ENCODE measurements at regions not wholly inside any gene's neighbourhood (a gene's known extent, or its start where the extent isn't known, plus 50 kb on each side); places are given as distances from the start of the nearest gene placed in this dataset.

- peaks cover 0 to 3% (median 0%) of the 10 kb centered on the region in 3 donors for H3K4me1 ChIP-seq (ENCODE audit: control insufficient read depth in 3 of 3, insufficient read depth in 3 of 3, low read length in 3 of 3)
- no peaks in the 10 kb centered on the region for H3K36me3 ChIP-seq (ENCODE audit: control insufficient read depth in 3 of 3, insufficient read depth in 3 of 3, low read length in 3 of 3)
- no peak overlapping the region for H3K27ac ChIP-seq (ENCODE audit: low read depth, low read length)
- H3K9ac ChIP-seq (ENCODE audit: low read depth in 1 of 3, low read length in 3 of 3) = no peak overlapping the region
- H3K4me3 ChIP-seq (ENCODE audit: low read length in 3 of 3) = no peak overlapping the region
- H3K9me3 ChIP-seq (ENCODE audit: control insufficient read depth in 3 of 3, low read length in 3 of 3) = no peaks in the 10 kb centered on the region
- no peaks in the 10 kb centered on the region for H3K27me3 ChIP-seq (ENCODE audit: control insufficient read depth in 3 of 3, insufficient read depth in 3 of 3, low read length in 3 of 3)
These were observed 332.1 kb upstream of the DYNLRB2 start for GRCh38 chr16:80208743-80209142.

GRCh38 chr16:80208015-80208414 is 332.8 kb upstream of the DYNLRB2 start:
- Histone ChIP-seq H3K9me3 (ENCODE audit: control insufficient read depth in 3 of 3, low read length in 3 of 3) (no peaks in the 10 kb centered on the region), H3K4me1 (ENCODE audit: control insufficient read depth in 3 of 3, insufficient read depth in 3 of 3, low read length in 3 of 3) (peaks cover 0 to 3% (median 0%) of the 10 kb centered on the region in 3 donors), H3K4me3 (ENCODE audit: low read length in 3 of 3) (no peak overlapping the region), H3K27ac (ENCODE audit: low read depth, low read length) (no peak overlapping the region), H3K9ac (ENCODE audit: low read depth in 1 of 3, low read length in 3 of 3) (no peak overlapping the region), H3K27me3 (ENCODE audit: control insufficient read depth in 3 of 3, insufficient read depth in 3 of 3, low read length in 3 of 3) (no peaks in the 10 kb centered on the region), H3K36me3 (ENCODE audit: control insufficient read depth in 3 of 3, insufficient read depth in 3 of 3, low read length in 3 of 3) (no peaks in the 10 kb centered on the region)

- H3K4me1 ChIP-seq (ENCODE audit: control insufficient read depth in 3 of 3, insufficient read depth in 3 of 3, low read length in 3 of 3) = no peaks in the 10 kb centered on the region
- no peaks in the 10 kb centered on the region for H3K27me3 ChIP-seq (ENCODE audit: control insufficient read depth in 3 of 3, insufficient read depth in 3 of 3, low read length in 3 of 3)
- no peak overlapping the region for H3K27ac ChIP-seq (ENCODE audit: low read depth, low read length)
- no peaks in the 10 kb centered on the region for H3K9me3 ChIP-seq (ENCODE audit: control insufficient read depth in 3 of 3, low read length in 3 of 3)
- H3K36me3 ChIP-seq (ENCODE audit: control insufficient read depth in 3 of 3, insufficient read depth in 3 of 3, low read length in 3 of 3) = no peaks in the 10 kb centered on the region
- no peak overlapping the region for H3K9ac ChIP-seq (ENCODE audit: low read depth in 1 of 3, low read length in 3 of 3)
- no peak overlapping the region for H3K4me3 ChIP-seq (ENCODE audit: low read length in 3 of 3)
These were observed 337.0 kb upstream of the DYNLRB2 start for GRCh38 chr16:80203821-80204220.

- no peak overlapping the region for H3K4me3 ChIP-seq (ENCODE audit: low read length in 3 of 3)
- no peak overlapping the region for H3K27ac ChIP-seq (ENCODE audit: low read depth, low read length)
- H3K27me3 ChIP-seq (ENCODE audit: control insufficient read depth in 3 of 3, insufficient read depth in 3 of 3, low read length in 3 of 3) = no peaks in the 10 kb centered on the region
- H3K4me1 ChIP-seq (ENCODE audit: control insufficient read depth in 3 of 3, insufficient read depth in 3 of 3, low read length in 3 of 3) = no peaks in the 10 kb centered on the region
- no peaks in the 10 kb centered on the region for H3K36me3 ChIP-seq (ENCODE audit: control insufficient read depth in 3 of 3, insufficient read depth in 3 of 3, low read length in 3 of 3)
- H3K9me3 ChIP-seq (ENCODE audit: control insufficient read depth in 3 of 3, low read length in 3 of 3) = no peaks in the 10 kb centered on the region
- no peak overlapping the region for H3K9ac ChIP-seq (ENCODE audit: low read depth in 1 of 3, low read length in 3 of 3)
These were observed 337.9 kb upstream of the DYNLRB2 start for GRCh38 chr16:80202831-80203413.

GRCh38 chr16:80200079-80200478 is 340.7 kb upstream of the DYNLRB2 start:
- Histone ChIP-seq H3K36me3 (ENCODE audit: control insufficient read depth in 3 of 3, insufficient read depth in 3 of 3, low read length in 3 of 3) (no peaks in the 10 kb centered on the region), H3K27me3 (ENCODE audit: control insufficient read depth in 3 of 3, insufficient read depth in 3 of 3, low read length in 3 of 3) (no peaks in the 10 kb centered on the region), H3K4me3 (ENCODE audit: low read length in 3 of 3) (no peak overlapping the region), H3K9me3 (ENCODE audit: control insufficient read depth in 3 of 3, low read length in 3 of 3) (no peaks in the 10 kb centered on the region), H3K4me1 (ENCODE audit: control insufficient read depth in 3 of 3, insufficient read depth in 3 of 3, low read length in 3 of 3) (no peaks in the 10 kb centered on the region), H3K27ac (ENCODE audit: low read depth, low read length) (no peak overlapping the region), H3K9ac (ENCODE audit: low read depth in 1 of 3, low read length in 3 of 3) (no peak overlapping the region)

- Histone ChIP-seq H3K4me3 (ENCODE audit: low read length in 3 of 3) (no peak overlapping the region), H3K27ac (ENCODE audit: low read depth, low read length) (no peak overlapping the region), H3K9me3 (ENCODE audit: control insufficient read depth in 3 of 3, low read length in 3 of 3) (no peaks in the 10 kb centered on the region), H3K9ac (ENCODE audit: low read depth in 1 of 3, low read length in 3 of 3) (no peak overlapping the region), H3K27me3 (ENCODE audit: control insufficient read depth in 3 of 3, insufficient read depth in 3 of 3, low read length in 3 of 3) (no peaks in the 10 kb centered on the region), H3K4me1 (ENCODE audit: control insufficient read depth in 3 of 3, insufficient read depth in 3 of 3, low read length in 3 of 3) (no peaks in the 10 kb centered on the region), H3K36me3 (ENCODE audit: control insufficient read depth in 3 of 3, insufficient read depth in 3 of 3, low read length in 3 of 3) (no peaks in the 10 kb centered on the region)
These were observed 341.2 kb upstream of the DYNLRB2 start for GRCh38 chr16:80199614-80200013.

- H3K9me3 ChIP-seq (ENCODE audit: control insufficient read depth in 3 of 3, low read length in 3 of 3) = no peaks in the 10 kb centered on the region
- H3K36me3 ChIP-seq (ENCODE audit: control insufficient read depth in 3 of 3, insufficient read depth in 3 of 3, low read length in 3 of 3) = no peaks in the 10 kb centered on the region
- H3K9ac ChIP-seq (ENCODE audit: low read depth in 1 of 3, low read length in 3 of 3) = no peak overlapping the region
- no peaks in the 10 kb centered on the region for H3K27me3 ChIP-seq (ENCODE audit: control insufficient read depth in 3 of 3, insufficient read depth in 3 of 3, low read length in 3 of 3)
- H3K4me1 ChIP-seq (ENCODE audit: control insufficient read depth in 3 of 3, insufficient read depth in 3 of 3, low read length in 3 of 3) = no peaks in the 10 kb centered on the region
- no peak overlapping the region for H3K27ac ChIP-seq (ENCODE audit: low read depth, low read length)
- no peak overlapping the region for H3K4me3 ChIP-seq (ENCODE audit: low read length in 3 of 3)
These were observed 342.2 kb upstream of the DYNLRB2 start for GRCh38 chr16:80198311-80199299.

GRCh38 chr16:80197741-80198201 is 343.0 kb upstream of the DYNLRB2 start:
- Histone ChIP-seq H3K27ac (ENCODE audit: low read depth, low read length) (no peak overlapping the region), H3K9ac (ENCODE audit: low read depth in 1 of 3, low read length in 3 of 3) (no peak overlapping the region), H3K9me3 (ENCODE audit: control insufficient read depth in 3 of 3, low read length in 3 of 3) (no peaks in the 10 kb centered on the region), H3K4me3 (ENCODE audit: low read length in 3 of 3) (no peak overlapping the region), H3K27me3 (ENCODE audit: control insufficient read depth in 3 of 3, insufficient read depth in 3 of 3, low read length in 3 of 3) (no peaks in the 10 kb centered on the region), H3K36me3 (ENCODE audit: control insufficient read depth in 3 of 3, insufficient read depth in 3 of 3, low read length in 3 of 3) (no peaks in the 10 kb centered on the region), H3K4me1 (ENCODE audit: control insufficient read depth in 3 of 3, insufficient read depth in 3 of 3, low read length in 3 of 3) (no peaks in the 10 kb centered on the region)

GRCh38 chr16:80191928-80192327 is 348.9 kb upstream of the DYNLRB2 start:
- no peaks in the 10 kb centered on the region for H3K4me1 ChIP-seq (ENCODE audit: control insufficient read depth in 3 of 3, insufficient read depth in 3 of 3, low read length in 3 of 3)
- H3K4me3 ChIP-seq (ENCODE audit: low read length in 3 of 3) = no peak overlapping the region
- no peaks in the 10 kb centered on the region for H3K27me3 ChIP-seq (ENCODE audit: control insufficient read depth in 3 of 3, insufficient read depth in 3 of 3, low read length in 3 of 3)
- no peaks in the 10 kb centered on the region for H3K36me3 ChIP-seq (ENCODE audit: control insufficient read depth in 3 of 3, insufficient read depth in 3 of 3, low read length in 3 of 3)
- H3K9me3 ChIP-seq (ENCODE audit: control insufficient read depth in 3 of 3, low read length in 3 of 3) = no peaks in the 10 kb centered on the region
- no peak overlapping the region for H3K27ac ChIP-seq (ENCODE audit: low read depth, low read length)
- no peak overlapping the region for H3K9ac ChIP-seq (ENCODE audit: low read depth in 1 of 3, low read length in 3 of 3)

- H3K4me3 ChIP-seq (ENCODE audit: low read length in 3 of 3) = no peak overlapping the region
- H3K9me3 ChIP-seq (ENCODE audit: control insufficient read depth in 3 of 3, low read length in 3 of 3) = no peaks in the 10 kb centered on the region
- no peaks in the 10 kb centered on the region for H3K36me3 ChIP-seq (ENCODE audit: control insufficient read depth in 3 of 3, insufficient read depth in 3 of 3, low read length in 3 of 3)
- H3K27me3 ChIP-seq (ENCODE audit: control insufficient read depth in 3 of 3, insufficient read depth in 3 of 3, low read length in 3 of 3) = no peaks in the 10 kb centered on the region
- no peak overlapping the region for H3K9ac ChIP-seq (ENCODE audit: low read depth in 1 of 3, low read length in 3 of 3)
- H3K4me1 ChIP-seq (ENCODE audit: control insufficient read depth in 3 of 3, insufficient read depth in 3 of 3, low read length in 3 of 3) = no peaks in the 10 kb centered on the region
- no peak overlapping the region for H3K27ac ChIP-seq (ENCODE audit: low read depth, low read length)
These were observed 351.2 kb upstream of the DYNLRB2 start for GRCh38 chr16:80189476-80190175.
